GM04504 (cell line): ENCODE measurements at regions not wholly inside any gene's neighbourhood (a gene's known extent, or its start where the extent isn't known, plus 50 kb on each side); places are given as distances from the start of the nearest gene placed in this dataset.

ENCODE experiments used
- DNase-seq: peaks from one replicate; pipeline ENCODE4 v3.0.0-alpha.2; 2012; ENCODE audit warnings: low read depth

DNA sequence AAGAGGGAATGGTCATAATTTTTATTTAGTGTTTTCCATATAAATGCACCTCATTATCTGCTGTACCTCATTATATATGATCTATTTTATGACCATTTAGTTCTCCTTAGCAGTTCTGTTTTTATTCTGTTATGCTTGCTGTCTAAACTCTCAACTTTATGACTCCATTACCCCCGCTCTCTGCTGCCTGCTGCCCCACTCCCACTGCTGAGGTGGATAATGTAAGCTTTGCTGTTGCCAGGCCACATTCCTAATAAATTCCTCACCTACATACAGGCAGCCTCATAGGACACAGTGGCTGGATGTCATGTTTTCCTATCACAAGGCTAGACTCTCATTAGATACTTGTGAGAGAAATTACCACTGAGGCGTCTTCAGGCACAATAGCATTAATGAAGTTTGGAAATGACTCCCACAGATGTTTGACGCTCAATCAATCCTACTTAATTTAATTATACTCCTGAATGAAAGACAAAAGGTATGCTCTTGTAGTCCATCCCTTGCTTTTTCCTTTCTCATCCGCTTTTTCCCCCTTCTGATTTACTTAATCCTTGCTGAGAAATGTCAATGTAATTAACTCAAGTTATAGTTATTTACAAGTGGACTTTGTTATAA is 497.5 kb upstream of the IGFBP7 start:
- DNase-seq, result no peak

DNA sequence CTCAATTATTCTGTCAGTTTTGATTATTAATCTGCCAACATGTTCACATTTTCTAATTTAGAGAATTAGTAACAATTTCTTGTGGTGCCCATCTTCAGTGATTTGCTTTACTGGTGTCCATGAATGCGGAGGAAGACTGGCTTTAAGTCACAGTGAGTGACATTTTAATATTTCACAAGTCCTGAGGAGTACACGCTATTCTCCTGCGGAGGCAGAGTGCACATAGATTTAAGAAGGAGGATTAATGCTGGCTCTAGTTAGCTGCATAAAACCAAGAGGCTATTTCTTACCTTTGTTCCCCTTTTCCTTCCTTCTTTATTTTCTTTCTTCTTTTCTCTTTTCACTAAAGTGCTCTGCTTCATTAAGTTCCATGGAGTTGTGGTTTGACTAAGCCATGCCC is 495.2 kb upstream of the IGFBP7 start:
- no peak for DNase-seq

DNA sequence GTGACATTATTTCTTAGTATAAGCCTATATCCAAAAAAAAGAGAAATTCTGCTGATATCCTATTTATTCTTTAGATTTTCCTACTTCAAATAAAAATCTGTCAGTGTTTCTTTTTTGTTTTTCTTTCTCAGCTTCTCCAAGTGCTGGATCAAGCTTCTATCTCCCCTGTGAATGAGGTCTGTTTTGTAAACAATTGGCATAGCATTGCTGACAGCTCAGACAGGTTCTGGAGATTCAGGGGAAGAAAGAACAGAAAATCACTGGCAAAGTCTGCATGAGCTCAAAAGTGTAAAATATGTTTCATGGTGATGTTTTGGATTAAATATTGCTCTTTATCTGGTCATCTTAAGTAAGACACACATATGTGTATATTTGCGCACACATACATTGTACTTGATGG is 492.0 kb upstream of the IGFBP7 start:
- no peak for DNase-seq

DNA sequence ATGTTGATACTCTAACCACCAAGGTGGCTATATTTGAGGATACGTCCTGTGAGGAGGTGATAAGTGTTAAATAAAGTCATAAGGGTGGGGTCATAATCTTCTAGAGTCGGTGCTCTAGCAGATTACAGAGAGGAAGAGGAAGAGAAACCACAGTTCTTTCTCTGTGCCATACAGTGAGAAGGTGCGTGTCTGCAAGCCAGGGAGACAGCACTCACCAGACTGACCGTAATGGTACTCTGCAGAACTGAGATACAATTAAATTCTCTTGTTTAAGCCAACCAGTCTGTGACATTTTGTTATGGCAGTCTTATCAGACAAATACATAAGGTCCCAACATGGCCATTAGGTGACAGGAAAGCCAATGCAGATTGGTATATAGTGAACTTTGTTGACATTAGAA is 480.9 kb upstream of the IGFBP7 start:
- no peak for DNase-seq

DNA sequence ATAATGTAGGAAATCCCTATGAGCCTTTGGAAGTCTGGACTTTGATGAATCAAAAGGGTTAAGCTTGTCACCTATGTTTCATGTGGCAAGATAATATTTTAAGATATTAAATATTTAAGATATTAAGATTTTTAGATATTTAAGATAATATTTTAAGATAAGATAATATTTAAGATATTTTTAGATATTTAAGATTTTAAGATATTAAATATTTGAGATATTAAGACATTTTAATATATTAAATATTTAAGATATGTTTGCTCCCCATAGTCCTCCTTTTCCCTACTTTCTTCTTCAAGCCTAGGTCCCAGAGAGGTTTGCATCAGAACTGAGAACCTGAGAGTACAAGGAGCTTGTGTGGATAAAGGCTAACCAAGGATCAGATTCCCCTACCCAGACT is 478.4 kb upstream of the IGFBP7 start:
- DNase-seq, result no peak

DNA sequence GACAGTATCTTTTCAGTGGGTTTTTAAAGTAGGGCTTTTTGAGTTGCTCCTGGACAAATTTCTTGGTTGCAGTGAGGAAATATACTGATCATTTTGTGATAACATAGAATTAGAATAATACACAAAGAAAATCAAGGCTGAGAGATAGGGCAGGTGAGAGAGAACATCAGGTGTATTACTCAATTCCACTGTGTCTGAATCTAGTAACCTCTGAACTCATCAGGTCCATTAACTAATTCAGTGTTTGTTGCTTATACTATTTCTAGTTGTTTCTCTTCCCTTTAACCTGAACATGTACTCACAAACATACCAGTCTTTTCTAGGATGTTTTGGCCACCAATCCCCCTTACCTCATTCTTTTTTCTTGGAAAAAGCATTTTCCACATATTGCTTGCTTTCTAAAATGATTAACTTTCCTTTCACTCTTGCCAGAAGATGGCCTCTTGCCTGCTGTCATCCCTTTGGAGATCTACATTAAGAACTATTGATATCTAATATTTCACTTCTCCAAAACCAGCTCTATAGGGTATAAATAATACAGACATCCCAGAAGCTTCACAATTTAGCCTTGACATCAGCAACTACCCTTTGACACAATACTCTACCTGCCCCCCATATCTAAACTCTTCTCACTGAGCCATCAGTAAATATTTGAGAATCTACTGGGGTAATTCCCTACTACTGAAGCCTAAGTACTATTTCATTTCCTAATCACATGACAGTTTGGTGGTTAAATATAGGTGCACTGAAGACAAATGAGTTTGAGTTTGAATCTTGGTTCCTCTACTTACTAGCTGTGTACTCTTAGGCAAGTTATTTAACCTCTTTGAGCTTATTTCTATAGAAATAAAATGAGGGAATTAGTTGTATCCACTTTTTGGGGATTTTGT is 470.8 kb upstream of the IGFBP7 start:
- DNase-seq, result no peak

DNA sequence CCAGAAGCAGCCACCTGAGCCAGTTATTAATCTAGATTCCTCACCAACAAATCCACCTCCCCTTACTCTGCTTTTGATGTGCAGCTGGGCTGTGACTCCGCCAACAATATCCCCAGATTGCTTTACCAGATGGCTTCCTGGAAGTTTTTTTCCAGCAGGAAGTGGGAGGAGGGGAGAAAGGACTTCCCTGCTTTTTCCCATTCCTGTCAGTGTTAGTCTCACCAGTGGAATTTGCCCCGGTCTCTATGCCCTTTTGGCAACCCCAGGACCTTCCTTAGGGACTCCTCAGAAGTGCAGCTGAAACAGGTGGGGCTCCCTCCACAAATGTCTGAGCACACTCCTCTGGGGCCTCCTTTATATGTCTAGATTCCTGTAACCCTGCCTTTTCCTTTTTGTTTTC is 465.2 kb upstream of the IGFBP7 start:
- no peak for DNase-seq

DNA sequence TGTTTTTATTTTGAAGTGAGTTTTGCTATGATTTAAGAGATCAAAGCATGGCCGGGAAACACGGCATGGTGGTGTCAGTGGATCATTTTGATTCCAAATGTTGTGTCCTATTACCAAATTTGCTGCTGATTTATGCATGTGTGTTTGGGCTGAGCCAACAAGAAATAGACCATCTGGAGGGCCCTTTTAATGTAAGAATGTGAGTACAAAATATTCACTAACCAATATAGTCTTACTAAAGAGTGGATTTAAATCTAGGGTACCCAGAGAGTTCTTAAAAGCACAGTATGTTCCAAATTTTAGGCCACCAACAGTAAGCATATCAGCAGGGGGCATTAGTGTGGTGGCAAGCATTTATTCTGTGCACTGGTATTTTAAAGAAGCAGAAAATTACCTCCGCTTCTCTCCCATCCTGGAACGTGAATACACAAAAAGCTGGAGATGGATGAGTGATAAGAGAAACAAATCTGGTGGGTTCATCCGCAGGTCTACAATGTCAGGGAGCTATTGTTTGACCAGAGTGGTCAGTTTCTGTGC is 444.4 kb upstream of the IGFBP7 start:
- no peak for DNase-seq

DNA sequence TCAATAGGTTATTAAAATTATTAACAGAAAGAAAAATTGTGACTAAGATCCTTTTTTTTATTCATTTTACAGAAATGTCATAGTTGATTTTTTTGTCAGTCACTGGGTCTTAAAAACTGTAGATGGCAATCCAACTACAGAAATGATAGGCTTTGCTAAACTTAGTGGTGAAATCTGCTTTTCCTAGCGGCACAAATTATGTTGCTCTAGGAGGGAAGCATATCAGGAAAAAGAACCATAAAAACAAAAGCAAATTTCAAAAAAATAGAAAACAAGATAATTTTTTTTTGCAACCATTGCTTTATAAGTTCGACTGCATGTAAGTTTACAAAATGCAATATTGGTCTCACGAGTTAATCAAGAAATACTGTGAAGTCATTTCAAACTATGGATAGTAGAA is 443.5 kb upstream of the IGFBP7 start:
- DNase-seq, result no peak

DNA sequence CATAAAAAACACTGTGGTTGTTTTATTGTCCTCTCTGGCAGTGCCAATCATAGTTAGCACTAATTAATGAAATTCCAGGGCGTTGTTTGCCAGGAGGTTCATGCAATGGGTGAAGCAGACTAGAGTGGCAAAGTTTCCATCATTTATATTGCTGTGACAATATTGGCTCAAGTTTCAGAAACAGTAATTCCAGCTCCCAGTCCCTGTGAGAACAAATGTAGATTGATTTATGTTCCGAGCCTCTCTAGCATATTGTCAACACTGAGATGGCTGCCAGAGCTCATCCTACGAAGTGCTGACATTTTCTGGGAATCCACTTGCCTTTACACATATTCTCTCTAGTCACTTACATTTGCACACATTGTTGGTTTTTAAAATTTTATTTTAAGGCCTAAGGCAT is 440.0 kb upstream of the IGFBP7 start:
- no peak for DNase-seq

DNA sequence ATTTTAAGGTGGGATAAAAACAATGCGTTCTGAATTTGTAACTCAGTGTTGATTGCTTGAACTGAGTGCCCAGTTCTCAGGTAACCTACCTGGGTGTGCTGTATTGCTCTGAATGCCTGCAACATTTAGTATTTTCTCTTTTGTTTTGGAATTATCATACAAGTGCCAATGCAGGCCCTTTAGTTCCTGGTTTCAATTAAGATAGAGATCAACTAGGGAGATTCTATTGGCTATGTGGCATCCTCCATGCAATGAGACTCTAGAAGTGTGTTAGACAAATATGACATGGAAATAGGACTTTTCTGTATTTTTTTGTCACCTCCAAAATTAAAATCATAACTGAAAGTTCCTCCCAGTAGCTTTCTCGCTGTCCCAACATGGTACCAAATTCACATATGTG is 438.7 kb upstream of the IGFBP7 start:
- no peak for DNase-seq

DNA sequence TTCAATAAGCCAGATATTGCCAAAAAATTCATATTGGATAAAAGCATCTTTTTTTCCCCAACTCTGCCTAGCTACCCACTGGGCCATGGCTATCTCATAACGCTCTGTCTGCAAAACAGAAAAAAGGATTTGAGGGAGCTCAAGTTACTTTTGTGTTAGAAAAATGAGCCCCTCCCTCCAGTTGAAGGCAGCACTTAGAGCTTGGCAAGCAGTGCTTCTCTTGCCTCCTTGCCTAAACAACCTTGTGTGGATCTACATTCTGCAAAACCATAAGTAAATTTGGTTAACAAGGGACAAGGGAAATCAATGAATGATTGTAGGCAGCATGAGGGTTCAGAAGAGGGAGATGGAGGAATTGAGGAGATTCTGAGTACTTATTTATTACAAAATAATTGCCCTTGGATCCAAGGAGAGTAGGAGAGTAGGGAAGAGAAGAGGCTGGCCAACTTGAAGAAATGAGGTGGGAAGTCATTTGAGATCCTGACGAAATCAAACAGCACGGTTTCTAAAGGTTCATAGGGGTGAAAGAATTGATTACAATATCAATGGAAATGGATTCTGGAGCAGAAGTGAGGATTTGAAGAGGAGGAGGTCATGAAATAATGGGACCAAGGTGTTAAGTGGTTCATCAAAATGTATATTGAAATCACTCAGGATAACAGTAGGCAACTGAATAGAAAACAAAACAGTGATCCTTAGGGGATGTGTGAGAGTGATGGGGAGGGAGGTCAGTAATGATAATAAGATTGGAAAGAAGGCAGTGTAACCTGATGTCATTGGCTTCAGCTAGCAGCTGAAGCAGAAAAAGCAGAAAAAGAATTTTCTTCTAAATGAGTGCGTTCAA is 434.8 kb upstream of the IGFBP7 start:
- DNase-seq, result no peak

DNA sequence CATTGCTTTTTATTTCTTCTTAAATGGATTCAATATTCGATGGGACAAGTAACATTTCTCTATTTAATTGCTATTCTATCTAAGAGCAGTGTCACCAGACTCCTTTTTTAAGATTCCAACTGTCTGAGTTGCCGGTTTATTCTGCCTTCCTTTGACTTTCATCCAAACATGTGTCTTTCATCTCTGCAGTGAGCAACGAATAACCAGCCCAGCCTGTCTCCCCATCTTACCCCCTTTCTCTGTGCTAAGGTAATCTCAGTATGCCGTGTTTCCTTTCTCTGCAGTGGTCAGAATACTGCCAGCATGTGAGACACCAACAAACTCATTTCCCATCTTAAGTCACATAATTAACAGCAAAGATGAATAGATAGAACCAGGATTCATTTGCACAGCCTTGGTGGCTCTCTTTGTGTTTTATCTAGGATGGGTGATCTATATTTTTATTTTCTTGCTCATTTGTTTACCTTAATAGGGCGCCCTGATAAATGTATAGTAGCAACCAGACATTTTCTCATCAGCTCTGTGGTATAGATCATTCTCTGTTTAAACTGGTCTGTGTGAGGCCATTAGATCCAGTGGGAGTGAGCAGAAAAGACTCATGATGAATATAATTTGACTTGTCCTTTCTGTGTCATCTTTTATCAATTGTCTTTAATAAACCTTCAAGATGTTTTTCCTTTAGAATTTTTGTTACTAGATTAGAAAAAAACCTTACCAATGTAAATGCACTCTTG is 394.8 kb upstream of the IGFBP7 start:
- DNase-seq, result no peak

DNA sequence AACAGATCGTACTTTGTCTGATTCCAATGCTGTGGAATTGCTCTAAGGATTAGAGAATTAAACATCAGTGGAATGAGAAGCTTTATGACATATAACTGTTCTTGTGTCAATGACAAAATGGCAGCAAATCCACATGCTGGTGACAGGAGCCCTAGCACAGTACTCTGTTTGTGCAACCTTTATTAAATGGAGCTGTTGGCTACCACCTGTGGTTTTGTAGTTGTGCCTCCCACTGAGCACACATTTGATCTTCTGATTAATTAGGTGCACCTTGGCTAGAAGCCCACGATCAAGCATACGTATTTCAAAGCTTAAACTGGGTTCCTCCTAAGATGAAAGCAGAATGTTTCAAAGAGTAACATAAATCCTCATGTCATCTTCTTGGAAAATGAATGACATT is 394.0 kb upstream of the IGFBP7 start:
- no peak for DNase-seq

DNA sequence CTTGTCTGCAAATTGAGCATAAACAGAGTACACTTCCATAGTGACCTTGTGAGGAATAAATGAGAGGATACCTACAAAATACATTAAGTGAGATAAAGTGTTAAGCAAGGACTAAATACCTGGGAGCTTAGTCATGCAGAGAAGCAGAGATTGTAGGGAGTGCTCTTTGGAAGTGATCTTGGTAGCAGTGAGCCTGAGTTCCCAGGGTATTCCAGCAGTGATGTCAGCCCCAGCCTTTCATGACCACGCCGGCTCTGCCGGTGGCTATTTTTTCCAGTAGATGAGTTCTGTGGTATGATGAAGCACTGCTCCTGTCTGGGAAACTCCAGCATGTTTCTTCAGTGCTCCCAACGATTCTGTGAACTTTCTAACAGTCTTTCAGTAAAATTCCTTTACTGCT is 391.5 kb upstream of the IGFBP7 start:
- peak; percentile 8 for DNase-seq

DNA sequence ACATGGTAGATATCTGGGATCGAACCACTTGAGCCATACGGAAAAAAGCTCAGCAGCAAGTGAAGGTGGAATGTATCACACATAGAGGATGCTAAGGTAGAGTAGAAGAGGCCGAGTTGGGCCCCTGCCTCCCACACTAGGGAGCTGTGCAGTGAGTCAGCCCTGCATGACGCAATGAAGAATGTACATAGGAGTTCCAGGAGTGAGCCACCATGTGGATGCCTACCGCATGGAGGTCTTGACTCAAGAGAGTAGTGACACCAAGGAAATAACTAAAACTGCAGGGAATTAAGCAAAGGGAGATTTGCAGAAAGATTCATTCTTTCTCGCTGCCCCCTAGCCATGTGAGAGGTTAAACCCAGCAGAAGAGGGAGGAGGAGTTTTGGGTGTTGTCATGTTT is 389.6 kb upstream of the IGFBP7 start:
- no peak for DNase-seq

DNA sequence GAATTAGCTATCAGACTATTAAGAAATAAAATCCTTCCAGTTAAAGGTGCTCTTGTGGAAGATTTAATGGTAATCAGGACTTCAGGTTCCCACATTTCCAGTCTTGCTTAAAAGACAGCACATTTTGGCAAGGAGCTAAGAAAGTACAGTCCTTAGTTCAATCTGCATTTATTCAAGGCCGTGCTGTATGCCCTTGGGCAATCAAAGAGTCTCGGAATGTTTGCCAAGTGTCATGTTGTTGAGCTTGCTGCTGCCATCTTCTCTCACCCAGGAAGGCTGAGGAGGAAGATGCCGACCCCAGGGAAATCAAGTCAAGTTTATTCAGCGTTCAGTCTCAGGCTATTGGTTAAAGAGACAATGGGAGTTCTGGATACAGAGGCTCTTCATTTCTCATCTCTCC is 388.1 kb upstream of the IGFBP7 start:
- no peak for DNase-seq

DNA sequence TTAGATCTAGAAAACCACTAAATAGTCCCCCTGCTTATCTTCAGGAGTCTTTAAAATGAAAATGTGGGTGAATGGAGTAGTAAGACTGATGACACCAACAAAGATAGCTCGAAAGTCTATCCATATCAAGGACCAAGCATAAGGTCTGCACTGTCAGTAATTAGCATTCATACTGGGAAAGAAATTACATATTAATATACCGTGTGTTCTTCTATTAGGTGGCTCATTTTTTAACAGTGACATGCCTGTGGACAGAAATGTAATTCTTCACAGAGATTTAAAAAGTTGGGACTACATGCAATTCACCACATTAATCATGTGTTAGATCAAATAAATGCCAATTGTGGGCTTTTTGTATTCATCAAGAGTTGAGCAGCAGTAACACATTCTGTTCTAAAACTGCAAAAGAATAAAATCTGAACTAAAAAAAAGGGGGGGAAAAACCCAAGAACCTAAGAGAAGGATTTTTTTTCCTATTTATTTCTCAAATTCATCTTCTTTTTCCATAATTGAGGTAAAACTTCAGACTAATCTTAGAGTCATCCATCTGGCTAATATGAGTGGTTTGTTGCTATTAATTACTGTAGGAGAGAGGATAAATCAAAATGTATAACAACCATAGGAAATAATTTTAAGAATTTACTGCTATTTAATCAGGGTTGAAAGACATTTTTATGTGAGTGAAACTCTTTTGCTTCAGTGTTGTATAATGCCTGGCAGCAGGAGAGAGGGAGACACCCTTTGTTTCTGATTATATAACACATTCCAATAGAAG is 386.7 kb upstream of the IGFBP7 start:
- no peak for DNase-seq

DNA sequence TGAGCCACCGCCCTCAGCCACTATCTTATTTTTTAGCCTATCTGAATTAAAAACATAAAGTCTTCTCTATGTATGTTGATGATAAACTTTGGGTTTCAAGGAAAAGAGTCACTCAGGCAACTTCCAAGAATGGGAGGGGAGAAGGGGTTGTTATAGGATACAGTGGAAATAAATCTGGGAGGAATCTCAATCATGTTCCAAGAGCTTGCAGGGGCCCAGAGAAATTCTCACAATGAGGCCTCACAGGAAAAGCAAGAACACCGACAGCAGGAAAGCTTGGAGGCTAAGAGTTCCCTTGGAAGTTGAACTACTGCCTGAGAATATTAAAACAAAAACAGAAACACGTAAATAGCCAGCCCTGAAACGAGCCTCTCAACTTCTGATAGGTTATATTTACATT is 384.6 kb upstream of the IGFBP7 start:
- DNase-seq, result no peak

DNA sequence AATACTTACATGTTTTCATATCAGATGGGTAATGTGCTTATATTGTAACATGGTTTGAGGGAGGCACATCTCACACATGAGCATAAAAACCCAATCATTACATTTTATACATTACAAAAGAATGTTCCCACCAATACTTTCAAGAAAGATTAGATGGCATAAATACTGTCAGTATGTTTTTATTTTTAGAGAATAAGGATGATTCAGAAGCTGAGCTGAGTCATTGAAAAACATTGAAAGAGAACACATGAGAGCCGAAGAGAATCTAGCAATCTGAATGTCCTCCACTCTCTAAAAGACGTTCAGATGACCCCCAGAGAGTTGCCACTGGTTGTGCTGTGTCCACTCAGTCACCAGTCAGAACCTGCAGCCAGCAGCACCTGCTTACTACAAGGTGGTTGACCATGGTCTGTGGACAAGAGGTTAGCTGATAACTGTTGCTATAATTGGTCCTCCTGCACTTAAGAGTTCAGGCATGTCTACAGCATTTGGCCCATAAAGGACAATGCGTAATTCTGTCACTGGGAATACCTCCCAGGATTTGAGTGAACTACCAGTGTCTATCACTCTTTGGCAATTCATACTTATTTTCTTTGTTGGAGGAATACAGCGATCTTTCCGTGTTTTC is 382.2 kb upstream of the IGFBP7 start:
- no peak for DNase-seq

DNA sequence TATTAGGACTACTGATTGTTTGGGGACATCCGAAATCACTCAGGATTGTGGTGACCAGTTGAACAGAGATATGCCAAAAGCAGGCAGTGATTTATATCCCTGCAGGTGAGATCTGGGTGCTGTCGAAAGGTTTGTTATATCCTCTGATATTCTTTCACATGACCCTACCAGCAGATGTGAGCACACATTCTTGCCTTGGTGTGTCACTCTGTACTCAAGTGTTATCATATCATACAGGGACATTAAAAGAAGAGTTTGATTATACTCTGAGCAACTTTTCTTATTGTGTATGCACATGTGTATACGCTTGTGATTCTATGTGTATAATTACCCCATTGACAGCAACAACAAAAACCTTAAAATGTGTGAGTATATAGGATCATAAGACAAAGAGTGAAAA is 381.2 kb upstream of the IGFBP7 start:
- no peak for DNase-seq
